ENCODE measurements at regions not wholly inside any gene's neighbourhood (a gene's known extent, or its start where the extent isn't known, plus 50 kb on each side); places are given as distances from the start of the nearest gene placed in this dataset.
"Not testable (repeated sequence)": the region's sequence is repeated elsewhere in the genome, so short reads cannot be mapped to it uniquely, and the experiment has no call there.

DNA sequence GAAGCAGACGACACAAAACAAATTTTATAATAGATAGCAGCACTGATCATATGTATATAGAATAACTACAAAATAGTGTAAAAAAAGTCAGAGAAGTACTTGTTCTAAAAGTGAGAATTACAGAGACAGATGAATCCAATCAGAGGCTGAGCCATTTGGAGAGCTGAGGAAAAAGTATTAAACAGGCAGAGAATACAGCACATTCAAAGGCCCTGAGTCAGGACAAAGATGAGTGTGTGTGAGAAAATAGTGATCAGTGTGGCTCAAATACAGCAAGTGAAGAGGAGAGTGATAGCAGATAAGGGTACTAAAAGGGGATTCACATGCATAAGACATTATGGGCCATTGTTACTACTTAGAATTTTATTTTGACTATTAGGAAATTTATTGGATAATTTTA is 430.6 kb upstream of the BRINP3 start:
- no peak overlapping the region for H3K4me3 Mint-ChIP-seq
- peaks cover 2% of the 10 kb centered on the region for H3K9me3 Mint-ChIP-seq
- no peak for DNase-seq (ENCODE audit: low read depth, low spot score)
- no peak overlapping the region for H3K27ac Mint-ChIP-seq (ENCODE audit: unreplicated experiment)
- H3K4me1 Mint-ChIP-seq, result no peaks in the 10 kb centered on the region
- no peaks in the 10 kb centered on the region for H3K36me3 Mint-ChIP-seq (ENCODE audit: low read depth)
- H3K27me3 Mint-ChIP-seq (ENCODE audit: low read depth), result no peaks in the 10 kb centered on the region
- TF ChIP-seq, protein P1, sequence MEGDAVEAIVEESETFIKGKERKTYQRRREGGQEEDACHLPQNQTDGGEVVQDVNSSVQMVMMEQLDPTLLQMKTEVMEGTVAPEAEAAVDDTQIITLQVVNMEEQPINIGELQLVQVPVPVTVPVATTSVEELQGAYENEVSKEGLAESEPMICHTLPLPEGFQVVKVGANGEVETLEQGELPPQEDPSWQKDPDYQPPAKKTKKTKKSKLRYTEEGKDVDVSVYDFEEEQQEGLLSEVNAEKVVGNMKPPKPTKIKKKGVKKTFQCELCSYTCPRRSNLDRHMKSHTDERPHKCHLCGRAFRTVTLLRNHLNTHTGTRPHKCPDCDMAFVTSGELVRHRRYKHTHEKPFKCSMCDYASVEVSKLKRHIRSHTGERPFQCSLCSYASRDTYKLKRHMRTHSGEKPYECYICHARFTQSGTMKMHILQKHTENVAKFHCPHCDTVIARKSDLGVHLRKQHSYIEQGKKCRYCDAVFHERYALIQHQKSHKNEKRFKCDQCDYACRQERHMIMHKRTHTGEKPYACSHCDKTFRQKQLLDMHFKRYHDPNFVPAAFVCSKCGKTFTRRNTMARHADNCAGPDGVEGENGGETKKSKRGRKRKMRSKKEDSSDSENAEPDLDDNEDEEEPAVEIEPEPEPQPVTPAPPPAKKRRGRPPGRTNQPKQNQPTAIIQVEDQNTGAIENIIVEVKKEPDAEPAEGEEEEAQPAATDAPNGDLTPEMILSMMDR (conservative IDR thresholded peaks at IDR 0.05), result no peak

DNA sequence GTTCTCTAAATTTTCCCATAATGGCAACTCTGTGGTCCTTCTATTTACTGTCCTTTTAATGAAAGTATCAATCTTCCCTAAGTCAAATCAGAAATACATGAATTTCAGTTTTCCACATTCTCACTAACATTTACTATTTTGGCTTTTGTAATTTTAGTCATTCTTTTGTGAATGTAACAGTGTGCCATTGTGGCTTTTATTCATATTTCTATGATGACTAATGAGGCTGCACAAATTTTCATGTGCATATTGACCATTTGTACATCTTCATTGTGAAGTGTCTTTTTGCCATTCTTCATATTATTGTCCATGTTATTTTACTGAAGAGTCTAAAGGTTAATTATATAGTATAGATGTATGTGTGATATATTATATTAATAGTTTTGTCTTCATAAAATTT is 431.0 kb upstream of the BRINP3 start:
- no peak overlapping the region for H3K4me3 Mint-ChIP-seq
- peaks cover 2% of the 10 kb centered on the region for H3K9me3 Mint-ChIP-seq
- no peaks in the 10 kb centered on the region for H3K4me1 Mint-ChIP-seq
- DNase-seq (ENCODE audit: low read depth, low spot score), result no peak
- H3K27ac Mint-ChIP-seq (ENCODE audit: unreplicated experiment), result no peak overlapping the region
- TF ChIP-seq, protein P1 (conservative IDR thresholded peaks at IDR 0.05), result no peak
- no peaks in the 10 kb centered on the region for H3K27me3 Mint-ChIP-seq (ENCODE audit: low read depth)
- no peaks in the 10 kb centered on the region for H3K36me3 Mint-ChIP-seq (ENCODE audit: low read depth)

DNA sequence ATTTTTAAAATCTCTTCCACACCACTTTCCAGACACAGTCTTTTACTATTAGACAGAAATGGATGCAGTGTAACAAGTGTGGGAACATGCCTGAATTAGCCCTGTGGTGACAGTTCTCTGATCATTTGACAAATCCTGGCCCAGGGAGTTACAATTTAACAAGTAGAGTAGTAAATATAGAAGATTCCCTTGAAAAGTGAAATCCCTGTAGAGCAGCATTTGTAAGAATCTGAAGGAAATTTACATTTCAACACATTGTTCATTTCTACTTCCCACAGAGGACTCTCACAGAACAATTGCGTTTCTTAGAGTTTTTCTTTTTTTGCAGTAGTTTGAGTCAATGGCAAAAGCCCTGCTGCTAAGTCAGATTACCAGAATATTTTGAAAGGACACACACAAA is 458.3 kb upstream of the BRINP3 start:
- H3K36me3 Mint-ChIP-seq (ENCODE audit: low read depth), result no peaks in the 10 kb centered on the region
- no peak overlapping the region for H3K27ac Mint-ChIP-seq (ENCODE audit: unreplicated experiment)
- H3K4me3 Mint-ChIP-seq, result no peak overlapping the region
- TF ChIP-seq, protein P1 (conservative IDR thresholded peaks at IDR 0.05), result no peak
- DNase-seq (ENCODE audit: low read depth, low spot score), result no peak
- H3K27me3 Mint-ChIP-seq (ENCODE audit: low read depth), result no peaks in the 10 kb centered on the region
- peaks cover 2% of the 10 kb centered on the region for H3K9me3 Mint-ChIP-seq
- peaks cover 14% of the 10 kb centered on the region for H3K4me1 Mint-ChIP-seq

DNA sequence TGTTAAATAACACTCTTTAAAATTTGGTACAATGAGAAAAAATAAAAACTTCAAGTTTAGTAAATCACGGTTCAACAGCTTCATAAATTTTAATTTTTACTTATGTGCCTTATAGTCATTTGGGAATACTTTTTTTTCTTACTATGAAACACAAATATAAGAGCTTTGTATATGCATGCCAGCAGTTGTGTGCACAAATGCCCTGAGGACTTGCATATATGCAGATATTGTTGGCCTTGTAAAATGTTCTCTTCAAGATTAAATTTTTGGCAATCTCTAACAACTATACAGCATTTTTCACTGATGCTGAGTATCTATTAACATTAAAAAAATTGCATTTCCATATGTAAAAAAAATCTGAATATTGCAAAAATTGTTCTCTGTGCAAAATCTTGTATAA is 458.7 kb upstream of the BRINP3 start:
- TF ChIP-seq, protein P1 (conservative IDR thresholded peaks at IDR 0.05), result no peak
- H3K27me3 Mint-ChIP-seq (ENCODE audit: low read depth), result no peaks in the 10 kb centered on the region
- peaks cover 2% of the 10 kb centered on the region for H3K9me3 Mint-ChIP-seq
- no peak overlapping the region for H3K4me3 Mint-ChIP-seq
- no peak for DNase-seq (ENCODE audit: low read depth, low spot score)
- peaks cover 14% of the 10 kb centered on the region for H3K4me1 Mint-ChIP-seq
- no peak overlapping the region for H3K27ac Mint-ChIP-seq (ENCODE audit: unreplicated experiment)
- no peaks in the 10 kb centered on the region for H3K36me3 Mint-ChIP-seq (ENCODE audit: low read depth)

DNA sequence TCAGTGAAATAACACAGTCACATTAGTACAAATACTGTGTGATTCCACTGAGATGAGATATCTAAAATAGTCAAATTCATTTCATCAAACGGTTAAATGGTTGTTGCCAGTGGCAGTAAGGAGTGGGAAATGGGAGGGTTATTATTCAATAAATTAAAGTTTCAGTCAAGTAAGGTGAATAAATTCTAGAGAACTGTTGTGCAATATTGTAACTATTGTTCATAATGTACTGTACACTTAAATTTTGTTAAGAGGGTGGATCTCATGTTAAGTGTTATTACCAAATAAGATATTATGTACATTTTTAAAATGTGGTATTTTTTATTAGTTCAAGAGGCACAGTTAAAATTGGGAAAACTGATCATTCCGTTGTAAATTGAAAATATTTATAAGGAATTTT is 463.3 kb upstream of the BRINP3 start:
- peaks cover 9% of the 10 kb centered on the region for H3K4me1 Mint-ChIP-seq
- no peak overlapping the region for H3K27ac Mint-ChIP-seq (ENCODE audit: unreplicated experiment)
- H3K27me3 Mint-ChIP-seq (ENCODE audit: low read depth), result peaks cover 3% of the 10 kb centered on the region
- TF ChIP-seq, protein P1 (conservative IDR thresholded peaks at IDR 0.05), result no peak
- H3K4me3 Mint-ChIP-seq, result no peak overlapping the region
- DNase-seq (ENCODE audit: low read depth, low spot score), result no peak
- H3K9me3 Mint-ChIP-seq, result no peaks in the 10 kb centered on the region
- no peaks in the 10 kb centered on the region for H3K36me3 Mint-ChIP-seq (ENCODE audit: low read depth)

DNA sequence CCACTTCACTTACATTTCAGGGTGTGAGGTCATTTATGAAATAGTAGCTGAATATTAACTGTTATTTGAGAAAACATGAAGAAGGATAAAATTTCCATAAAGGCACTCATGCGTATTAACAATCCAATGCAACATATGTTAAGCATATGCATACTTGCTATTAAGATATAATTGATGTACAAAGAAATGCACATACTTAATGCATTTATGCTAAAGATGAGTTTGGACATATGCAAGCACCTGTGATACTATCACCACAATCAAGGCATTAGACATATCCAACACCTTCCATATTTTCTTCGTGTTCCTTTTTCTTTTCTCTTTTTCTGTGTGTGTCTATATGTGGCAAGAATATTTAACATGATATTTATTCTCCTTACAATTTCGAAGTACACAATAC is 464.8 kb upstream of the BRINP3 start:
- Mint-ChIP-seq H3K4me3 (no peak overlapping the region), H3K27ac (ENCODE audit: unreplicated experiment) (no peak overlapping the region), H3K36me3 (ENCODE audit: low read depth) (no peaks in the 10 kb centered on the region), H3K9me3 (no peaks in the 10 kb centered on the region), H3K4me1 (no peaks in the 10 kb centered on the region), H3K27me3 (ENCODE audit: low read depth) (peaks cover 3% of the 10 kb centered on the region)
- TF ChIP-seq, protein P1 (conservative IDR thresholded peaks at IDR 0.05), result no peak
- DNase-seq (ENCODE audit: low read depth, low spot score), result no peak

DNA sequence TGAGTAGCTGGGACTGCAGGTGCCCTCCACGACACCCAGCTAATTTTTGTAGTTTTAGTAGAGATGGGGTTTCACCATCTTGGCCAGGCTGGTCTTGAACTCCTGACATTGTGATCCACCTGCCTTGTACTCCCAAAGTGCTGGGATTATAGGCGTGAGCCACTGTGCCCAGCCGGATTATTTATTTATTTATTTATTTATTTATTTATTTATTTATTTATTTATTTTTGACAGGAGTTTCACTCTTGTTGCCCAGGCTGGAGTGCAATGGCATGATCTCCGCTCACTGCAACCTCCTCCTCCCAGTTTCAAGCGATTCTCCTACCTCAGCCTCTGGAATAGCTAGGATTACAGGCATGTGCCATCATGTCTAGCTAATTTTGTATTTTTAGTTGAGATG is 466.1 kb upstream of the BRINP3 start:
- H3K4me3 Mint-ChIP-seq; H3K36me3 Mint-ChIP-seq (ENCODE audit: low read depth); DNase-seq (ENCODE audit: low read depth, low spot score); H3K27ac Mint-ChIP-seq (ENCODE audit: unreplicated experiment); H3K4me1 Mint-ChIP-seq; H3K27me3 Mint-ChIP-seq (ENCODE audit: low read depth); H3K9me3 Mint-ChIP-seq: not testable (repeated sequence)

Measured in neural crest cell (in vitro differentiated cells).